ENCODE measurements at regions not wholly inside any gene's neighbourhood (a gene's known extent, or its start where the extent isn't known, plus 50 kb on each side); places are given as distances from the start of the nearest gene placed in this dataset.

DNA sequence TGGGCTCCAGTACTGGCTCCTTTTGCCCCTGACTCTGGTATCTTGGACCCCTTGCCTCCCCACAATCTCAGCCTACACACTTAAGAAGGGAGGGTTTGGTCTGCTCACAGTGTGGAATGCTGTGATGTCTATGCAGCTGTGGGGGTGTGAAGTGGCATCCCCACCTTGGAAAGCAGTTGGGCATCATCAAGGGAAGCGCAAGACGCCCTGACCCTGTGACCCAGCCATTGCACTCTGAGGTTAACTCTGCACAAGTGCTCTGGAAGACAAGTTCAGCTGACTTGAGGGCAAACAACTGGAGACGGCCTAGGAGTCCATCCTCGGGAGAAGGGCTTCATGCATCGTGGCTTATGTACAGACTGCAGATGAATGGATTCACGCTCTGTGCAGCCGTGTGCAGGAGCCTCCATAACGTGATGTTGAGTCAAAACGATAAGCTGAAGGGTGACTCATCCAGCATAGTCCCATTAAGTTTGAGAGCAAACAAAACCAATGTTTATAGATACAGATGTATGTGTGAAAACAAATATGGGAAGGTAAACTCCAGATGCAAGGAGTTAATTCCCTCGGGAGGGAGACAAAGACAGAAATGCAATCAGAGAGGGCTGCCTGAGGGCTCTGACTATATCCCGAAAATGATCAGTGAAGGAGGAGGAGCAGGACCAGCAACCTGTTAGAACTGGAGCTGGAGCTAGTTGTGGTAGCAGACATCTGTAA lies 86.8 kb downstream of the LSM3 start:
- dilution Hi-C loops (cut with MboI; ENCODE audit: extremely low pct_ligation_motif_present, low sequenced_read_pairs) = no loop called here
- POLR2A ChIA-PET = no interaction called here

DNA sequence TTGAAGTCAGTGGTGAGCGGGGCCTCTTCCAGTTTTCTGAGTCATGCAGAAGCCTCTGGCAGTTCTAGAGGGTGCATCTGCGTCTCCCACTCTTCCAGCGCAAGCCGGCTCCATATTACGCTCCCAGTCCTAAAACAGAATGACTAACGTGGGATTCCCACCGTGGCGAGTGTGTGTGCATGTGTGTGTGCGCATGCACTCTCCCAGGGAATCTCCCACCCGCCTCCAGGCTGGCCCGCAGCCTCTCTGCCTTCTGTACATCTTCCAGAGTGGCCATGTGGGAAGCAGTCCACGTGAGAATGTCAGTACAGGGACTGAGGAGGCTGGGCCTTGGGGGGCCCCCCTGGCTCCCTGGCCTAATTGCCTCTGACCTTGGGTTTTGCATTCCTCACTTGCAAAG lies 87.7 kb downstream of the LSM3 start:
- no peak overlapping the region for H3K27ac ChIP-seq (ENCODE audit: insufficient read depth, low read depth, low read length)
- H2AFZ ChIP-seq (ENCODE audit: low read depth, low read length) = no peak overlapping the region
- dilution Hi-C loops (cut with MboI; ENCODE audit: extremely low pct_ligation_motif_present, low sequenced_read_pairs) = no loop called here
- no peaks in the 10 kb centered on the region for H3K36me3 ChIP-seq (ENCODE audit: control insufficient read depth in 2 of 2, extremely low read depth in 1 of 2, insufficient read depth in 2 of 2, low read length in 2 of 2)
- H3K4me3 ChIP-seq (replicated peaks in 1 of 3; ENCODE audit: insufficient read depth in 1 of 3, low read depth in 1 of 3, low read length in 3 of 3) = no peak overlapping the region
- ChIA-PET CTCF (interaction anchor here (1.4 to 1.8 kb wide), 2 partner anchors 63 to 280 kb away, joined by 3 to 7 read pairs; no protein-coding TSS in a partner anchor), POLR2A (no interaction called here)
- no peak overlapping the region for H3K4me2 ChIP-seq (ENCODE audit: insufficient read depth, low read length)
- no peaks in the 10 kb centered on the region for H3K9me1 ChIP-seq (replicated peaks; ENCODE audit: control insufficient read depth, extremely low read depth, insufficient read depth, low read length)
- no TSS peak for BruUV-seq (replicated peaks)
- no peaks in the 10 kb centered on the region for H3K79me2 ChIP-seq (ENCODE audit: control insufficient read depth, insufficient read depth, low read length)
- H3K4me1 ChIP-seq (ENCODE audit: control insufficient read depth, extremely low read depth, insufficient read depth, low read length) = no peaks in the 10 kb centered on the region
- peaks cover 7 to 8% of the 10 kb centered on the region in 2 experiments for H3K27me3 ChIP-seq (ENCODE audit: control insufficient read depth in 2 of 2, insufficient read depth in 2 of 2, low read length in 2 of 2)
- no peaks in the 10 kb centered on the region for H4K20me1 ChIP-seq (replicated peaks; ENCODE audit: control insufficient read depth, extremely low read depth, insufficient read depth, low read length)
- TF ChIP-seq EZH2 (IDR thresholded peaks at IDR 0.05; ENCODE audit: borderline replicate concordance, low read depth, low read length, severe bottlenecking) = no peak
- TF ChIP-seq MYC (IDR thresholded peaks at IDR 0.05; ENCODE audit: low read depth, low read length) = no peak
- TF ChIP-seq, protein P1, sequence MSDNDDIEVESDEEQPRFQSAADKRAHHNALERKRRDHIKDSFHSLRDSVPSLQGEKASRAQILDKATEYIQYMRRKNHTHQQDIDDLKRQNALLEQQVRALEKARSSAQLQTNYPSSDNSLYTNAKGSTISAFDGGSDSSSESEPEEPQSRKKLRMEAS (IDR thresholded peaks at IDR 0.05; ENCODE audit: insufficient read depth, insufficient read length) = no peak
- no peak for TF ChIP-seq POLR2A (IDR thresholded peaks at IDR 0.05; ENCODE audit: low read depth, low read length)
- TF ChIP-seq GATA2 (IDR thresholded peaks at IDR 0.05; ENCODE audit: insufficient read depth, insufficient read length, low read depth, low read length) = no peak
- no peak for TF ChIP-seq FOS (IDR thresholded peaks at IDR 0.05; ENCODE audit: borderline replicate concordance, insufficient read depth, low read length)
- no peak for TF ChIP-seq JUN (IDR thresholded peaks at IDR 0.05; ENCODE audit: borderline replicate concordance, insufficient read depth, insufficient read length, low read depth)
- TF ChIP-seq, protein P2, sequence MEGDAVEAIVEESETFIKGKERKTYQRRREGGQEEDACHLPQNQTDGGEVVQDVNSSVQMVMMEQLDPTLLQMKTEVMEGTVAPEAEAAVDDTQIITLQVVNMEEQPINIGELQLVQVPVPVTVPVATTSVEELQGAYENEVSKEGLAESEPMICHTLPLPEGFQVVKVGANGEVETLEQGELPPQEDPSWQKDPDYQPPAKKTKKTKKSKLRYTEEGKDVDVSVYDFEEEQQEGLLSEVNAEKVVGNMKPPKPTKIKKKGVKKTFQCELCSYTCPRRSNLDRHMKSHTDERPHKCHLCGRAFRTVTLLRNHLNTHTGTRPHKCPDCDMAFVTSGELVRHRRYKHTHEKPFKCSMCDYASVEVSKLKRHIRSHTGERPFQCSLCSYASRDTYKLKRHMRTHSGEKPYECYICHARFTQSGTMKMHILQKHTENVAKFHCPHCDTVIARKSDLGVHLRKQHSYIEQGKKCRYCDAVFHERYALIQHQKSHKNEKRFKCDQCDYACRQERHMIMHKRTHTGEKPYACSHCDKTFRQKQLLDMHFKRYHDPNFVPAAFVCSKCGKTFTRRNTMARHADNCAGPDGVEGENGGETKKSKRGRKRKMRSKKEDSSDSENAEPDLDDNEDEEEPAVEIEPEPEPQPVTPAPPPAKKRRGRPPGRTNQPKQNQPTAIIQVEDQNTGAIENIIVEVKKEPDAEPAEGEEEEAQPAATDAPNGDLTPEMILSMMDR (IDR thresholded peaks at IDR 0.05; ENCODE audit: extremely low read depth in 1 of 2, insufficient read depth in 1 of 2, low read depth in 1 of 2, low read length in 2 of 2) = no peak
- no peak for TF ChIP-seq POLR2AphosphoS5 (IDR thresholded peaks at IDR 0.05; ENCODE audit: insufficient read depth, low read depth, low read length)
- no peak overlapping the region for H3K9ac ChIP-seq (replicated peaks; ENCODE audit: extremely low read depth, insufficient read depth, low read length)
- no peak for FAIRE-seq
- no peak for DNase-seq (ENCODE audit: low read depth, low spot score)
- intact Hi-C loops (cut with micrococcal nuclease) = no loop called here
- H3K9me3 ChIP-seq (replicated peaks; ENCODE audit: control insufficient read depth, insufficient read depth, low read length) = no peaks in the 10 kb centered on the region

More for the DNA sequence above, 86.8 kb downstream of the LSM3 start:
- CTCF ChIA-PET = interaction anchor here (0.7 to 1.8 kb wide), 5 partner anchors 10 to 283 kb away, joined by 3 to 7 read pairs (median 3); no protein-coding TSS in a partner anchor
- Histone ChIP-seq H3K9me1 (replicated peaks; ENCODE audit: control insufficient read depth, extremely low read depth, insufficient read depth, low read length) (no peaks in the 10 kb centered on the region), H3K27me3 (ENCODE audit: control insufficient read depth in 2 of 2, insufficient read depth in 2 of 2, low read length in 2 of 2) (peaks cover 7 to 8% of the 10 kb centered on the region in 2 experiments), H4K20me1 (replicated peaks; ENCODE audit: control insufficient read depth, extremely low read depth, insufficient read depth, low read length) (no peaks in the 10 kb centered on the region), H3K9ac (replicated peaks; ENCODE audit: extremely low read depth, insufficient read depth, low read length) (no peak overlapping the region), H3K4me3 (replicated peaks in 1 of 3; ENCODE audit: insufficient read depth in 1 of 3, low read depth in 1 of 3, low read length in 3 of 3) (no peak overlapping the region), H2AFZ (ENCODE audit: low read depth, low read length) (no peak overlapping the region), H3K79me2 (ENCODE audit: control insufficient read depth, insufficient read depth, low read length) (no peaks in the 10 kb centered on the region), H3K27ac (ENCODE audit: insufficient read depth, low read depth, low read length) (no peak overlapping the region), H3K36me3 (ENCODE audit: control insufficient read depth in 2 of 2, extremely low read depth in 1 of 2, insufficient read depth in 2 of 2, low read length in 2 of 2) (no peaks in the 10 kb centered on the region), H3K9me3 (replicated peaks; ENCODE audit: control insufficient read depth, insufficient read depth, low read length) (no peaks in the 10 kb centered on the region), H3K4me2 (ENCODE audit: insufficient read depth, low read length) (no peak overlapping the region), H3K4me1 (ENCODE audit: control insufficient read depth, extremely low read depth, insufficient read depth, low read length) (no peaks in the 10 kb centered on the region)
- intact Hi-C loops (cut with micrococcal nuclease) = no loop called here
- FAIRE-seq (no peak), DNase-seq (ENCODE audit: low read depth, low spot score) (no peak)
- peak; percentile 22 for TF ChIP-seq JUN (IDR thresholded peaks at IDR 0.05; ENCODE audit: borderline replicate concordance, insufficient read depth, insufficient read length, low read depth)
- no peak for TF ChIP-seq POLR2A (IDR thresholded peaks at IDR 0.05; ENCODE audit: low read depth, low read length)
- no TSS peak for BruUV-seq (replicated peaks)
